Keratinocyte (primary cell): ENCODE measurements at regions not wholly inside any gene's neighbourhood (a gene's known extent, or its start where the extent isn't known, plus 50 kb on each side); places are given as distances from the start of the nearest gene placed in this dataset.

Experiments used
- DNase-seq: peaks from one replicate; pipeline ENCODE4 v3.0.0-alpha.2; 2011; ENCODE audit warnings: low read depth, missing footprints, low spot score
- FAIRE-seq: peaks from 2 replicates; lab custom pipeline; 2011; peaks lifted over from hg19 to GRCh38; lab: Jason Lieb, UNC
- H2AFZ ChIP-seq: 2 replicates; pipeline ENCODE4 v1.6.0; 2012; ENCODE audit warnings: low read length, control low read depth, inconsistent platforms; ENCODE audit not compliant: control insufficient read depth
- H3K27ac ChIP-seq: 2 replicates; pipeline ENCODE4 v1.5.1; 2011; ENCODE audit warnings: low read length; ENCODE audit not compliant: control insufficient read depth, insufficient read depth
- H3K27me3 ChIP-seq: 3 replicates; pipeline ENCODE4 v1.6.0; 2011; ENCODE audit warnings: low read length; ENCODE audit not compliant: control insufficient read depth, insufficient read depth; ENCODE audit errors: extremely low read depth
- H3K36me3 ChIP-seq, 2 experiments: 2 replicates in 1 of 2; 3 replicates in 1 of 2; pipeline ENCODE4 v1.5.1; 2011; ENCODE audit warnings: low read length in 2 of 2, mild to moderate bottlenecking in 1 of 2; ENCODE audit not compliant: control insufficient read depth in 2 of 2, insufficient read depth in 2 of 2; ENCODE audit errors: extremely low read depth in 1 of 2
- H3K4me1 ChIP-seq: 3 replicates; pipeline ENCODE4 v1.5.1; 2011; ENCODE audit warnings: low read length; ENCODE audit not compliant: control insufficient read depth, insufficient read depth; ENCODE audit errors: extremely low read depth
- H3K4me2 ChIP-seq: 3 replicates; pipeline ENCODE4 v1.6.0; 2011; ENCODE audit warnings: low read depth, low read length; ENCODE audit not compliant: control insufficient read depth, insufficient read depth; ENCODE audit errors: extremely low read depth
- H3K4me3 ChIP-seq, 3 experiments: fragments of 200-600 bp in 1 of 3; sonication (generic) in 1 of 3; 2 replicates in 2 of 3; 3 replicates in 1 of 3; pipeline ENCODE4 v1.5.1; 2011 to 2016; ENCODE audit warnings: low read length in 3 of 3, mild to moderate bottlenecking in 3 of 3, control low read depth in 2 of 3, inconsistent platforms in 1 of 3, low read depth in 1 of 3, mixed read lengths in 1 of 3, mixed run types in 1 of 3, moderate library complexity in 1 of 3; ENCODE audit not compliant: control insufficient read depth in 2 of 3, insufficient read depth in 2 of 3; ENCODE audit errors: extremely low read depth in 1 of 3
- H3K79me2 ChIP-seq: 2 replicates; pipeline ENCODE4 v1.6.0; 2012; ENCODE audit warnings: low read length; ENCODE audit not compliant: control insufficient read depth, insufficient read depth
- H3K9ac ChIP-seq: 3 replicates; pipeline ENCODE4 v1.6.0; 2011; ENCODE audit warnings: low read length; ENCODE audit not compliant: control insufficient read depth, insufficient read depth; ENCODE audit errors: extremely low read depth
- H3K9me1 ChIP-seq: 3 replicates; pipeline ENCODE4 v1.6.0; 2011; ENCODE audit warnings: low read length; ENCODE audit not compliant: control insufficient read depth, insufficient read depth; ENCODE audit errors: extremely low read depth
- H3K9me3 ChIP-seq: 2 replicates; pipeline ENCODE4 v1.5.1; 2012; ENCODE audit warnings: low read depth, low read length; ENCODE audit not compliant: control insufficient read depth
- H4K20me1 ChIP-seq: 3 replicates; pipeline ENCODE4 v1.6.0; 2011; ENCODE audit warnings: low read length; ENCODE audit not compliant: control insufficient read depth, insufficient read depth; ENCODE audit errors: extremely low read depth
- EZH2 ChIP-seq: IDR thresholded peaks from one replicate; pipeline ENCODE4 v1.6.1; 2012; ENCODE audit warnings: inconsistent platforms, mild to moderate bottlenecking, low read length, moderate library complexity
- dilution Hi-C: fragments of 300-500 bp; cut with MboI; formaldehyde crosslinking; loops from one replicate; pipeline ENCODE4 v1.7.0; 2020; ENCODE audit warnings: low sequenced_read_pairs; ENCODE audit not compliant: extremely low pct_ligation_motif_present
- TF ChIP-seq, protein P1 (sequence below), 3 experiments: IDR thresholded peaks in 1 of 3; conservative IDR thresholded peaks in 1 of 3; optimal IDR thresholded peaks in 1 of 3; 2 replicates in 2 of 3; 3 replicates in 1 of 3; pipeline versions ENCODE3 to v1.5.1; 2011; ENCODE audit warnings: low read length in 3 of 3, mild to moderate bottlenecking in 3 of 3, moderate library complexity in 2 of 3, control low read depth in 1 of 3, inconsistent platforms in 1 of 3; ENCODE audit not compliant: insufficient read depth in 2 of 3; ENCODE audit errors: extremely low read depth in 1 of 3

DNA sequence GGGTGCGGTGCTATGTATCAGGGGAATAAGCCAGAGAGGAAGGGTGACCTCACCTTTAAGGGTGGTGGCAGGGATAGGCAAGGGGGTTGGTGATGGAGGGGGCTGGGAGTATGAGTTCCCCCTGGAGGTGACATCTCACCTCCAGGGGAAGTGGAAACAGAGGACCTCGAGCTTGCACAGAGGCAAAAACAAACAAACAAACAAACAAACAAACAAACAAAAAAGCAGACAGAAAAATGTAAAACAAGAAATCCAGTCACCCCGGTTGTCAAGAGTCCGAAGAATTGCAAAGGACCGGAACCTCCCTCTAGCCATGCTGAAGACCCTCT is 112.2 kb upstream of the MYL2 start:
- TF ChIP-seq, protein P1, sequence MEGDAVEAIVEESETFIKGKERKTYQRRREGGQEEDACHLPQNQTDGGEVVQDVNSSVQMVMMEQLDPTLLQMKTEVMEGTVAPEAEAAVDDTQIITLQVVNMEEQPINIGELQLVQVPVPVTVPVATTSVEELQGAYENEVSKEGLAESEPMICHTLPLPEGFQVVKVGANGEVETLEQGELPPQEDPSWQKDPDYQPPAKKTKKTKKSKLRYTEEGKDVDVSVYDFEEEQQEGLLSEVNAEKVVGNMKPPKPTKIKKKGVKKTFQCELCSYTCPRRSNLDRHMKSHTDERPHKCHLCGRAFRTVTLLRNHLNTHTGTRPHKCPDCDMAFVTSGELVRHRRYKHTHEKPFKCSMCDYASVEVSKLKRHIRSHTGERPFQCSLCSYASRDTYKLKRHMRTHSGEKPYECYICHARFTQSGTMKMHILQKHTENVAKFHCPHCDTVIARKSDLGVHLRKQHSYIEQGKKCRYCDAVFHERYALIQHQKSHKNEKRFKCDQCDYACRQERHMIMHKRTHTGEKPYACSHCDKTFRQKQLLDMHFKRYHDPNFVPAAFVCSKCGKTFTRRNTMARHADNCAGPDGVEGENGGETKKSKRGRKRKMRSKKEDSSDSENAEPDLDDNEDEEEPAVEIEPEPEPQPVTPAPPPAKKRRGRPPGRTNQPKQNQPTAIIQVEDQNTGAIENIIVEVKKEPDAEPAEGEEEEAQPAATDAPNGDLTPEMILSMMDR (optimal IDR thresholded peaks at IDR 0.05 in 1 of 3, IDR thresholded peaks at IDR 0.05 in 1 of 3, conservative IDR thresholded peaks at IDR 0.05 in 1 of 3; ENCODE audit: extremely low read depth in 1 of 3, insufficient read depth in 2 of 3, low read length in 3 of 3), result no peak
- no peak for TF ChIP-seq EZH2
- no peaks in the 10 kb centered on the region for H3K4me1 ChIP-seq
- no peak for FAIRE-seq
- no peak for DNase-seq
- no peaks in the 10 kb centered on the region for H4K20me1 ChIP-seq
- H3K27ac ChIP-seq, result no peak overlapping the region
- H3K9ac ChIP-seq, result no peak overlapping the region
- no peaks in the 10 kb centered on the region for H3K9me3 ChIP-seq
- H3K27me3 ChIP-seq, result peaks cover 68% of the 10 kb centered on the region
- H2AFZ ChIP-seq, result no peak overlapping the region
- no peaks in the 10 kb centered on the region for H3K79me2 ChIP-seq
- H3K36me3 ChIP-seq, result no peaks in the 10 kb centered on the region
- H3K9me1 ChIP-seq, result no peaks in the 10 kb centered on the region
- H3K4me2 ChIP-seq, result no peak overlapping the region
- H3K4me3 ChIP-seq, result no peak overlapping the region
- dilution Hi-C loops, result no loop called here

DNA sequence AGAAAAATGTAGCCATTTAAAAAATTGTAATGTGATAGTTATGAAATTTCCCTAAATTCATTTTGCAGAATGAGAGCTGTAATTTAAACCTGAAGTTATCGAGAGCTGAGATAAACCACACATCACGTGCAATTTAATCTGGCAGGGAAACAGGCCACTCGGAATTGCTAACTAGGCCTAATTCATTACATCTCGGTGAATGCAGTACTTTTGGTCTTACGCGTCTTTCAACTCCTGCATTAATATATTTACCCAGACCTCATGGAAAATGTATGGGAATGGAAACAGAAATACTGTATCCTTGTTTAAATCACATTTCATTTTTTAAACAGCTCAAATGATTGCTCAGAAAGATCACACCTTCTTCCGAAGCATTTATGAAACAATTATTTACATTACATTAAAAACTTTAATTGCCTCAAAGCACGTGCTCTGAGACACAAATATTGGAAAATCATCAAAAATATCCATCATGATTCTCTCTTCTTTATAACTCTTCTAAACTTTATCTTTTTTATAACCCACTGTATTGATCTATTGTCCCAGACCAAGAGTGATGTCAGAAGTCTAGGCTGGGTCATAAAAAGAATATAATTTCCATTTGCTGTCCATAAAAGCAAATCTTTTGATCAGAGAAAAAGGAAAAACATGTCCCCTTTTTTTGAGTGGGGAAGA is 111.7 kb upstream of the MYL2 start:
- no peak for DNase-seq
- no peaks in the 10 kb centered on the region for H3K9me3 ChIP-seq
- peaks cover 63% of the 10 kb centered on the region for H3K27me3 ChIP-seq
- no peak overlapping the region for H3K4me3 ChIP-seq
- H2AFZ ChIP-seq, result no peak overlapping the region
- dilution Hi-C loops, result no loop called here
- TF ChIP-seq, protein P1 (optimal IDR thresholded peaks at IDR 0.05 in 1 of 3, IDR thresholded peaks at IDR 0.05 in 1 of 3, conservative IDR thresholded peaks at IDR 0.05 in 1 of 3; ENCODE audit: extremely low read depth in 1 of 3, insufficient read depth in 2 of 3, low read length in 3 of 3), result no peak
- TF ChIP-seq EZH2, result no peak
- no peaks in the 10 kb centered on the region for H3K36me3 ChIP-seq
- no peaks in the 10 kb centered on the region for H3K79me2 ChIP-seq
- H3K9ac ChIP-seq, result no peak overlapping the region
- FAIRE-seq, result no peak
- no peaks in the 10 kb centered on the region for H4K20me1 ChIP-seq
- H3K4me2 ChIP-seq, result no peak overlapping the region
- no peaks in the 10 kb centered on the region for H3K9me1 ChIP-seq
- H3K4me1 ChIP-seq, result no peaks in the 10 kb centered on the region
- no peak overlapping the region for H3K27ac ChIP-seq
